MM.1S (cell line): ENCODE measurements at regions not wholly inside any gene's neighbourhood (a gene's known extent, or its start where the extent isn't known, plus 50 kb on each side); places are given as distances from the start of the nearest gene placed in this dataset.

Experiments used
- EZH2 ChIP-seq: fragments of 300-600 bp; sonication (generic); optimal IDR thresholded peaks from 2 replicates; pipeline ENCODE3; 2017; ENCODE audit warnings: low read depth, mild to moderate bottlenecking, antibody characterized with exemption, low read length, mixed read lengths
- EZH2phosphoT487 ChIP-seq: fragments of 300-600 bp; sonication (generic); IDR thresholded peaks from 2 replicates; pipeline ENCODE4 v1.6.1; 2018; ENCODE audit warnings: antibody characterized with exemption, low read length
- TF ChIP-seq, protein P1 (sequence below): fragments of 300-600 bp; sonication (generic); IDR thresholded peaks from 2 replicates; pipeline ENCODE4 v1.5.1; 2016; ENCODE audit warnings: antibody characterized with exemption, low read length, mixed read lengths

DNA sequence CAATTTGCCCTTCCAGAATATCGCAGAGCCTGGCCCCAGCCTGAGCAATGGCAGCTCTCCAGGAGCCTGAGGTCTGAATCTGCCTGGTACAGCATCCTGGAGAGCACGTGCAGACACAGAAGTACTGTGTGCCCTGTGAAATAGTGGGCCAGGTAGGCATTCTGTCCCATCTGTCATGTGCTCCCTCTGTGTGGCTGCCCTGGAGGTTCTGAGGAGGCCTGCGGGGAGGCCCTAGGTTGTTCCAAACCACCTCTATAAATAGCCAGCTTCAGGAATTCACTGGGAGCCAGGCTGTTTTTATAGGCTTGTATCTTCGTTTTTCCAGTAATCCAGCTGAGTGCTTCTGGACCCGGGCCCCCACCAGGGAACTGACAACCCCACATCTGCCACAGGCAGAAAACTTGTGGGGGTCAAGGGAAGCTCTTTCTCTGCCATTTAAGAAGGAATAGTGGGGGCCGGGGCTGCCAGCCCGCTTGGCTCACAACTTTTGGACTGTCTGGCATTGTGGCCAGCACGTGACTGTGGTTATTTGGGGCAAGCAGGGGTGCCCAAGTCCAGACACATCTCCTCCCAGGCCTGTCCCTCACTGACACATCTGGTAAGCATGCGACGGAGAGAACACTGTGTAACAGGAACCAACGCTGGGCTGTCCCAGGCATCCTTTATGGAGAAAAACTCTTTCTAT, 356.3 kb upstream of the TNRC6C start:
- TF ChIP-seq, protein P1, sequence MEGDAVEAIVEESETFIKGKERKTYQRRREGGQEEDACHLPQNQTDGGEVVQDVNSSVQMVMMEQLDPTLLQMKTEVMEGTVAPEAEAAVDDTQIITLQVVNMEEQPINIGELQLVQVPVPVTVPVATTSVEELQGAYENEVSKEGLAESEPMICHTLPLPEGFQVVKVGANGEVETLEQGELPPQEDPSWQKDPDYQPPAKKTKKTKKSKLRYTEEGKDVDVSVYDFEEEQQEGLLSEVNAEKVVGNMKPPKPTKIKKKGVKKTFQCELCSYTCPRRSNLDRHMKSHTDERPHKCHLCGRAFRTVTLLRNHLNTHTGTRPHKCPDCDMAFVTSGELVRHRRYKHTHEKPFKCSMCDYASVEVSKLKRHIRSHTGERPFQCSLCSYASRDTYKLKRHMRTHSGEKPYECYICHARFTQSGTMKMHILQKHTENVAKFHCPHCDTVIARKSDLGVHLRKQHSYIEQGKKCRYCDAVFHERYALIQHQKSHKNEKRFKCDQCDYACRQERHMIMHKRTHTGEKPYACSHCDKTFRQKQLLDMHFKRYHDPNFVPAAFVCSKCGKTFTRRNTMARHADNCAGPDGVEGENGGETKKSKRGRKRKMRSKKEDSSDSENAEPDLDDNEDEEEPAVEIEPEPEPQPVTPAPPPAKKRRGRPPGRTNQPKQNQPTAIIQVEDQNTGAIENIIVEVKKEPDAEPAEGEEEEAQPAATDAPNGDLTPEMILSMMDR = no peak
- TF ChIP-seq EZH2 (no peak), EZH2phosphoT487 (no peak)
